ACC112 (cell line): ENCODE measurements at regions not wholly inside any gene's neighbourhood (a gene's known extent, or its start where the extent isn't known, plus 50 kb on each side); places are given as distances from the start of the nearest gene placed in this dataset.

Experiments
- H2AFZ ChIP-seq: fragments of 200-600 bp; sonication (generic); one replicate; pipeline ENCODE4 v1.6.0; 2017; ENCODE audit warnings: antibody characterized with exemption, low read length; ENCODE audit not compliant: unreplicated experiment
- H3K27ac ChIP-seq: fragments of 200-600 bp; sonication (generic); 2 replicates; pipeline ENCODE4 v1.5.1; 2014; ENCODE audit warnings: low read depth, mild to moderate bottlenecking, antibody characterized with exemption, low read length, moderate library complexity
- H3K27me3 ChIP-seq: fragments of 200-600 bp; sonication (generic); 2 replicates; pipeline ENCODE4 v1.6.1; 2014; ENCODE audit warnings: mild to moderate bottlenecking, antibody characterized with exemption, low read length, moderate library complexity, mixed read lengths; ENCODE audit not compliant: insufficient read depth
- H3K36me3 ChIP-seq: fragments of 200-600 bp; sonication (generic); 2 replicates; pipeline ENCODE4 v1.6.1; 2016; ENCODE audit warnings: mild to moderate bottlenecking, antibody characterized with exemption, low read length, moderate library complexity, mixed read lengths; ENCODE audit not compliant: insufficient read depth
- H3K4me1 ChIP-seq: fragments of 200-600 bp; sonication (generic); one replicate; pipeline ENCODE4 v1.6.1; 2016; ENCODE audit warnings: low read length, mixed read lengths; ENCODE audit not compliant: insufficient read depth, unreplicated experiment, control insufficient read depth
- H3K4me3 ChIP-seq: fragments of 200-600 bp; sonication (generic); 2 replicates; pipeline ENCODE4 v1.5.1; 2014; ENCODE audit warnings: mild to moderate bottlenecking, low read depth, low read length
- H3K79me2 ChIP-seq: fragments of 200-600 bp; sonication (generic); one replicate; pipeline ENCODE4 v1.6.0; 2016; ENCODE audit warnings: low read length; ENCODE audit not compliant: control insufficient read depth, unreplicated experiment, insufficient read depth

DNA sequence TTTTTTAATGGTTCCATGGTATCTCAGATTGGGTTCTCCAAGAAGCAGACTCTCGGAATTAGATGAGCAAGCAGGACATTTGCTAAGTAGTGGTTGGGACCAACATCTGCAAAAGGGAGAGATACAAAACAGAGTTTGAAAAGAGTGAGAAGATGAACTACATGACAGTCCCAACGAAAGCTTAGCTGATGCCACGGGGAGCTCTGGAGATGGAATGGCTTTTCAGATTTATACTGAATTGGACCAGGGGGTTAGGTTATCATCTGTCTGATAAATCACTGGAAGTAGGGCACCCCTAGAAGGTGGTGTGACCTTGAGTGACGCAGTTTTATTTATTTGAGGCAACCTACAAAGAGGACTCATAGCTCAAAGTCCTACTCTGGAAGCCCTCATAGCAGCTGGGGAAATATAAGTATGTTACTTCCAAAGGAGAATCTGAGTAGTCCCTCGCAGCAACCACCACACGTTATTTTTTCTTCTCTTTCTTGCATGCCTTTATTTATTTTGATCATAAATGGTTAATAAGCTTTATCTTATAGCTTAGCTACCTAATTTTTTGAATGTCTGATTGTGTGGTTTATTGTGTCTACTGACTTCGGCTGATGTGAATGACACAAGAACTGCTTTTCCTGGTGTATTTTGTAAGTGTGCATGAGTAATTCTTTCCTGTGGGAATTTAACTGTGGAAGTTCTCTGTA lies 815.4 kb downstream of the SQOR start:
- Histone ChIP-seq H2AFZ (no peak overlapping the region), H3K4me3 (no peak overlapping the region), H3K4me1 (no peaks in the 10 kb centered on the region), H3K27ac (no peak overlapping the region), H3K27me3 (no peaks in the 10 kb centered on the region), H3K79me2 (no peaks in the 10 kb centered on the region), H3K36me3 (no peaks in the 10 kb centered on the region)

DNA sequence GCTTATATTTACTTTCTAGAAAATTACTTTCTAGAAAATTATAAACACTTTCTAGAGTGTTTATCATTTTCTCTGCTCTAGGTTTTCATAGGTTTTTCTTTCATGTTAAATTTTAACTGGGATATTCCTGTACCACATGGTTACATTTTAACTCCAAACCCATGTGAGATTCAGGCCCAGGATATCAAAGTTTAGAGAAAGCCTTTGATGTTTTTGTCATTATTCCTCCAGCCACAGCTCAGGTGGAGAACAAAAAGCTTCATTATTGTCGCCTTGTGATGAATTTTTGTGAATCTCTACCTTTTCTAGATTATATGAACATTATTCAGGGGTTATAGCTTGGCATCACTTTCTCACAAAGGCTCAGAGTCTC lies 816.0 kb downstream of the SQOR start:
- no peaks in the 10 kb centered on the region for H3K79me2 ChIP-seq
- H3K27me3 ChIP-seq: no peaks in the 10 kb centered on the region
- no peaks in the 10 kb centered on the region for H3K36me3 ChIP-seq
- H3K4me3 ChIP-seq: no peak overlapping the region
- no peak overlapping the region for H3K27ac ChIP-seq
- no peak overlapping the region for H2AFZ ChIP-seq
- no peaks in the 10 kb centered on the region for H3K4me1 ChIP-seq

DNA sequence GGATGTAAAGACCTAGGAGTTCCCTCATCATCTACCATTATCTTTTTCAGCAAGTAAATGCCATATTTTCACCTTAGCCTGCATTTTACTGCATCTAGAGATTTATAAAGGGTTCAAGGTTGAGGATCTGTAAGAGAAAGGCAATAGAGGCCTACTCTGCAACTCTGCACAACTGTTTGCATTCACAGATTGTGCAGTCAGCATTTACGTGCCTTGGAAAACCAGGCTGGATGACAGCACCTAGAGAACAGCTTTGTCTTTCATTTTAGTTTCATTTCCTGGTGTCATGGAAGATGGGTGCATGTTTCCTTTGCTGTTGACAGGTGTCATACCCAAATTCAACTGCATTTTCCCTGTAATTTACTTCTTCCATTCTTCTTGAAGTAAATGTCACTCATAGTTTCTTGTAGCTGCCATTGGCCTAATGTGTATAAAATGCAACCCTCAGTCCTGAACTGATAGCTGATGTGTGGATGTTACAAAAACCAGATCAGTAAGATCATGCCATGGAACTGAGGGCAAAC lies 817.5 kb downstream of the SQOR start:
- Histone ChIP-seq H3K4me1 (no peaks in the 10 kb centered on the region), H3K27me3 (no peaks in the 10 kb centered on the region), H3K79me2 (no peaks in the 10 kb centered on the region), H3K36me3 (no peaks in the 10 kb centered on the region), H3K4me3 (no peak overlapping the region), H2AFZ (no peak overlapping the region), H3K27ac (no peak overlapping the region)

DNA sequence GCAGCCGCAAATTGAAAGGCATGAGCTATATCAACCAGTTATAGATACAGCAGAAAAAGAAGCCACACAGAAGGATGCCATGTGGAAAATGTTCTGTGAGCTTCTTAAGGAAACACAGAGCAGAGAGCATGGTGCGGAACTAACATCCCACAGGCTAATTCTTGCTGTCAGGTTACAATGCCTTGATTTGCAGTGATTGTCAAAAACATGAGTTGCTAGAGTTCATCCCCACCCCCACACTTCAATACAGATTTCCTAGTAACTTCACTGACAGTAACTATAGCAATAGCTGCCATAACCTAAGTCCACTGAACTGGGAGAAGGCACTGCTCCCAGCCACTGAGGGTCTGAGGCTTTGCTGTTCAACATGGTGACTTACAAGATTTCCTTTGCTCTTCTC lies 821.6 kb downstream of the SQOR start:
- H3K27me3 ChIP-seq: no peaks in the 10 kb centered on the region
- no peaks in the 10 kb centered on the region for H3K4me1 ChIP-seq
- H3K27ac ChIP-seq: no peak overlapping the region
- H3K36me3 ChIP-seq: no peaks in the 10 kb centered on the region
- no peaks in the 10 kb centered on the region for H3K79me2 ChIP-seq
- H2AFZ ChIP-seq: no peak overlapping the region
- no peak overlapping the region for H3K4me3 ChIP-seq

DNA sequence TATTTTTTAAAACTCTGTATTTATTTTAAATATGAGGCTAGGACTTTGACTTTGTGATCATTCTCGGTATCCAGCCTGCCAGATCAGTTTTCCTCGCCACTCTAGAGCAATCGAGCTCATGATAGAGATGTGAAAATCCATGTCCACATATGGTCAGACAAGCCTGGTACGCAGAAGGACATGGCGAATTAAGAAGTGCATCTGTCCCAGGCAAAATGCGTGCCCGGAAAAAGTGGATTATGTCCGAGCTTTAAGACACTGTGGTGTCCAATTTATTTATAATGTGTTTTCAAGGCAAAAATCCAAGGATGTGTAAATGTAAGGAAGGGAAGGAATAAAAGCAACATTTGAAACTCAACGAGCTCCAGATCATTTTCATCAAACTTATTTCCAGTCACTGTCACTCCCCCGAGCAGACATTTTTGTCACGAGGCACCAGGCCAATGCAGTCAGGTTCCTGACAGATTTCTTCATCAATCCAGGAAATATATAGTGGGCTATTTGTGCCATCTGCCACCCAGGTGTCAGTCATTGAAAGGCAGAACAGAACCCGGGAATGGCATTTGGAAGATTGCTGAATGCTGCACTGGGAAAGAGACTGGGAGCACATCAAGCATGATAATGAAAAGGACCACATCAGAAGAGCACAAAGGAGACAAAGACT lies 825.7 kb downstream of the SQOR start:
- no peak overlapping the region for H2AFZ ChIP-seq
- H3K4me1 ChIP-seq: no peaks in the 10 kb centered on the region
- no peaks in the 10 kb centered on the region for H3K36me3 ChIP-seq
- H3K27me3 ChIP-seq: no peaks in the 10 kb centered on the region
- H3K4me3 ChIP-seq: no peak overlapping the region
- H3K79me2 ChIP-seq: no peaks in the 10 kb centered on the region
- H3K27ac ChIP-seq: no peak overlapping the region

DNA sequence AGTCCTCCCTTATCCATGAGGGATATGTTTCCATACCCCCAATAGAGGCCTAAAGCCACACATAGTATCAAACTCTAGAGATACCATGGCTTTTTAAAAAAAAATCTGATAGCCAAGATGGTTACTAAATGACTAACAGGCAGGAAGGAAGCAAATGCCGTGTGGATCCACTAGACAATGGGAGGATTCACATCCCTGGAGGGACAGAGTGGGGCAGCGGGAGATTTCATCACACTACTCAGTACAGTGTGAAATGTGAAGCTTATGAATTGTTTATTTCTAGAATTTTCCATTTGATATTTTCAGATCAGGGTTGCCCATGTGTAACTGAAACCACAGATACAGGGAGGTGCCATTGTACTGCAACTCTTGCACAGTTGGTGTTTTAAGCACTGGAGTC lies 826.6 kb downstream of the SQOR start:
- Histone ChIP-seq H2AFZ (no peak overlapping the region), H3K27me3 (no peaks in the 10 kb centered on the region), H3K27ac (no peak overlapping the region), H3K36me3 (no peaks in the 10 kb centered on the region), H3K4me1 (no peaks in the 10 kb centered on the region), H3K79me2 (no peaks in the 10 kb centered on the region), H3K4me3 (no peak overlapping the region)

DNA sequence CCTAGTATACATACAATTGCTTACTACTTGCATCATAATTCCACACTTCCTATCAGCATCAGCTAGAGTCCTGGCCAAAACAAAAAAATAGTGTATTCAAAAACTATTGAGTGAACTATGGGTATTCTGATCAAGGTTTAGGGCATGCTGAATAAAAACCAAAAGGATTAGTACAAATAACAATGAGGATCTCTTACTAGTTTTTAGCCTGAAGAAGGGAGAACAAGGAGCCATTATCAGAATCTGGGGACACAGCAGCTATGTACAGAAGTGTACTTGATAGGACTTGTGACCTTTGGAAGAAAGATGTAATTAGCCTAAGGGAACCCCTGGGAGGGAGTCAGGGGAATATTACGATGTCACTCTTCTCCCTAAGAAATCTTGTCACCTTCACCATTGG lies 832.2 kb downstream of the SQOR start:
- H3K27ac ChIP-seq: no peak overlapping the region
- H3K79me2 ChIP-seq: no peaks in the 10 kb centered on the region
- no peak overlapping the region for H3K4me3 ChIP-seq
- no peaks in the 10 kb centered on the region for H3K36me3 ChIP-seq
- no peak overlapping the region for H2AFZ ChIP-seq
- no peaks in the 10 kb centered on the region for H3K27me3 ChIP-seq
- no peaks in the 10 kb centered on the region for H3K4me1 ChIP-seq

DNA sequence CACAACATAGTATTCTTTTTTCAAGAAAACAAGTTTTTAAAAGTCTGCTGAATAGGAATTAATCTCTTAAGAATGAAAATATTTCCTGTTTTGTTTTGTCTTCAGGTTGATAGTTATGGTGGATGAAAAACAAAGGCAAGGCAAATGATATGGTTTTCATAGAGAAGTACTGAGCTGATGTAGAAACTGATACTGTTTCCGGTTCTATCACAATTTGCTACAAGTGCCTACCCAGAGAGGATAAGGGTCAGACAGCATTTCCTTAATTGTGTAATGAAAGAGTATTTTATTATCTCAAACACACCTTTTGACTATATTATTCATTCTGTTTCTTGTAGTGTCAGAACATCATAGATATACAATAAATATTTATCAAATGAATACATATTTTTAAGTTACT lies 836.3 kb downstream of the SQOR start:
- H3K4me1 ChIP-seq: no peaks in the 10 kb centered on the region
- H2AFZ ChIP-seq: no peak overlapping the region
- no peaks in the 10 kb centered on the region for H3K27me3 ChIP-seq
- no peaks in the 10 kb centered on the region for H3K36me3 ChIP-seq
- no peak overlapping the region for H3K27ac ChIP-seq
- no peaks in the 10 kb centered on the region for H3K79me2 ChIP-seq
- H3K4me3 ChIP-seq: no peak overlapping the region

DNA sequence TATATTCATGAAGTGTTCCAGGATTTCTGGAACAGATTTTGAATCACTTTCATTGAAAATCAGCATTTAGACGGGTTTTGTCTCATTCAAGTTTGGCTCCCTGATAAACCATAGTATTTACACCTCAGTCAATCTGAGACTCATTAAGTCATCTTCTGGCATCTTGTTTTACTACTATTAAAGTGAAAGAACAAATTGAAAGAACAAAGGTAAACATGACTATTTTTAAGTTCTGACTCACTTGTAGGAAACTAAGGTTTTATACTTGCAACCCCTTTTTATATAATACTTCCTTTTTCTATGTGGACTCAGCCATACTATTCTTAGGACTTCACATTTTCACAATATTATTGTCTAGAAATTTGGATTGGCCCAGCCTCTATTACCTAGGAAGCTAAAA lies 854.4 kb downstream of the SQOR start:
- Histone ChIP-seq H3K27me3 (no peaks in the 10 kb centered on the region), H3K27ac (no peak overlapping the region), H3K4me1 (no peaks in the 10 kb centered on the region), H2AFZ (no peak overlapping the region), H3K4me3 (no peak overlapping the region), H3K36me3 (no peaks in the 10 kb centered on the region), H3K79me2 (no peaks in the 10 kb centered on the region)

DNA sequence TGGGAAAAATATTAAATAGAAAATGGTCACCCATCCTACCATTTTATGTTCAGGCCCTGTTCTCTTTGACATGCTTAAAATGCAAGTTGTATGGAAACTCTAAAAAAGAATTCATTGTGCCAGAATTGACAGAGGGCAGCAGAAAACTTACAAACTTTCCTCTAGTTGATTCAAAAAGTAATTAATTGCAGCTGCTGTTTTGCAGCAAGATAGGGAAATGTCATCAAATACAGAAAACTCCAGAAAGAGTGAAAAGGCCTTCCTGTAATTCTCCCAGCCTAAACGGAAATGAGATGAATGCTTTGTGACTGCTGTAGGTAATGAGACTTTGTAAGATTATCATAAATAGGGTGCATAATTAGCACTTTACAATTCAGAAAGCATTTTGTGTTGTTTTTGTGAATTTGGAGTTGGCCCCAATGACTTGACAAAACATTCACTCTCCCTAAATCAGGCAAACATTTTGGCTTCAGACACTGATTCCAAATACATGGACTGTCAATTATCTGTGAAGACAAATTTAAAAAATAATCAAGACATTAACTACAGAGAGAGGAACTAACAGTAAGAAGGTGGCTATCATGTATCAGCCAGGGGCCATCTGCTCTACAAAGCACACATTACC lies 861.8 kb downstream of the SQOR start:
- Histone ChIP-seq H3K27ac (no peak overlapping the region), H3K4me3 (no peak overlapping the region), H3K4me1 (no peaks in the 10 kb centered on the region), H2AFZ (no peak overlapping the region), H3K36me3 (no peaks in the 10 kb centered on the region), H3K27me3 (no peaks in the 10 kb centered on the region), H3K79me2 (no peaks in the 10 kb centered on the region)

DNA sequence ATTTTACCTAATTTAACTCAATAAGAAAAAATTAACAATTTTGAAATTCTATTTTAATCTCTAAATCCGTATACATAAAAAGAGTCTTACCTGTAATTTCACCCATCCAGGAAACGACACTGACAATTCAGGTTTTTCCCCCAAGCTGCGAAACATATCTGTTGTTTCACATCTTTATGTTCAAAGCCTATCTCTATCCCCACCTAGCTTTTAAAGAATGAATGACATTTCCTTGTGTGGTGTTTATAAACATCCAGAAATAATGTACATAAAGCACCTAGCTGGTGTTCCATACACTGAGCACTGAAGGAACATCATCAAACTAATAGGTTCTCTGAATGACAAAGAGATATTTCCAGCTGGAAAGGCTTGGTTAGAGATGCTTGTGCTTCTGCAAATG lies 867.8 kb downstream of the SQOR start:
- H3K27me3 ChIP-seq: no peaks in the 10 kb centered on the region
- no peak overlapping the region for H3K27ac ChIP-seq
- no peak overlapping the region for H3K4me3 ChIP-seq
- no peaks in the 10 kb centered on the region for H3K36me3 ChIP-seq
- no peaks in the 10 kb centered on the region for H3K4me1 ChIP-seq
- H3K79me2 ChIP-seq: no peaks in the 10 kb centered on the region
- no peak overlapping the region for H2AFZ ChIP-seq
